Heart left ventricle (tissue), 13 donors: ENCODE measurements at regions not wholly inside any gene's neighbourhood (a gene's known extent, or its start where the extent isn't known, plus 50 kb on each side); places are given as distances from the start of the nearest gene placed in this dataset.

ENCODE experiments used
- CTCF ChIP-seq, 12 donors: fragments of 200-600 bp; sonication (generic) in 4 of 12; IDR thresholded peaks; one replicate each; pipeline versions ENCODE4 v1.5.0 to v1.8.0; 2018 to 2022; ENCODE audit warnings: antibody characterized with exemption in 12 of 12, mild to moderate bottlenecking in 5 of 12
- POLR2A ChIP-seq, 2 donors: fragments of 450-650 bp; IDR thresholded peaks; one replicate each; pipeline ENCODE4 v1.6.1; 2017; ENCODE audit warnings: antibody characterized with exemption in 2 of 2, mild to moderate bottlenecking in 2 of 2, moderate library complexity in 2 of 2
- donor health status: ischemic (EF 13 %, LVEDD 7.1; RV severe dilation, severe dysfunction).
- donor health status: DM: no; HTN: yes; CAD: no.
- donor health status: DM: no; HTN: no; CAD: no.
- donor health status: ischemic (EF 25% LVEDD 6.9; RV normal size, moderate dysfunction).
- donor health status: ischemic (EF 25% LVEDD 5.7; RV mildly dilated, moderate dysfunction).
- donor health status: ischemic (EF 35%, LVEDD 5.7; RV mildly dilated, moderate dysfunction).
- donor health status: nonischemic (EF 11% LVEDD 7.7; RV severe dilation, severe dysfunction).
- donor health status: DM: yes; HTN: yes; CAD: no.
- donor health status: PGD.
- donor health status: ischemic (EF 29% LVEDD 5.4; RV normal size, mild dysfunction).
- donor health status: nonischemic (EF 23%, LVEDD 6.1; RV moderate dilation, normal function).

DNA sequence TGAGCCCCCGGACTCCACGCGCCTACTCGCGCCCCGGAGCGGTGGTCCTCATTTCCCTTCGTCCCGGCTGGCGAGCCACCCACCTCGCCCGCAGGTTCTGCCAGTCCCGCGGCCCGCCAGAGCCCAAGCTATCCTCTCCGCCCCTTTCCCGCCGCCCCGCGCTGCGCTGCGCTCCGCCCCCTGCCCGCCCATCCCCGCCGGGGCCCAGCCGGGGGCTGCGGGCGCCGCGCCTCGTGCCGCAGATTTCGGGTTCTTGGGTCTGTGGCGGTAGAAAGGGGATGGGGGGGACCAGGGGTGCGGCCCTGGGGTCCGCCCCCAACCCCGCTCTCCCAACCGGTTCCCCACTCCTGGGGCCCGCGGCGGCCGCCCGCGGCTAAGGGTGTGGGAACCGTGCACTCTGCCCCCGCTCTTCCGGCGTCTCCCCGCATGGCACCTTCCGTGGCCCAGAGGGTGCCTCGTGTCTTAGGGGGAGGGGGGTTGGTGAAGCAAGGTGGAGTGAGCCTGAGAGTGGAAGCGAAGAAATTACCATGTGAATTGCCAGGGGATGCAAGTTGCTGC lies 650.8 kb upstream of the DIPK2B start:
- TF ChIP-seq CTCF (IDR thresholded peaks at IDR 0.05) (no peak), POLR2A (IDR thresholded peaks at IDR 0.05) (no peak)
